ENCODE measurements at regions not wholly inside any gene's neighbourhood (a gene's known extent, or its start where the extent isn't known, plus 50 kb on each side); places are given as distances from the start of the nearest gene placed in this dataset.

DNA sequence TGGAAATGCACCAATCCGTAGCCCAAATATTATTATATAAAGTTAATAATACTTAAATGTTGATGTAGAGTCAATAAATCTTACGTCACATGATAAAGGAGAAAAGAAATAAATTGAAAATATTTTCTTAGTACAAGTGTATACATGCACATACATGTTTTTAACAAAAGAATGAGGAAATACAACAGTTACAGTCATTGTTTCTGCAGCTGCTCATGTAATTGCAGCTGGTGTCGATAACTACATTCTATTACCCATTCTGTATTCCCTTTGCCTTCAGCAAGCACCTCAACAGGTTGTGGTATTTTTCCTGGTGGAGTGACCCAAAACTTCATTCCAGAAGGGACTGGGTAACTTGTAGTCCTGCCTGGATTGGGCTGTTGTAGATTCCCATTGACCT lies 377.8 kb upstream of the FSIP2 start:
- no peak overlapping the region for H3K56ac ChIP-seq (ENCODE audit: insufficient read length, low read depth, low read length)
- H2BK15ac ChIP-seq (ENCODE audit: low read depth, low read length) = no peak overlapping the region
- TF ChIP-seq, protein P1, sequence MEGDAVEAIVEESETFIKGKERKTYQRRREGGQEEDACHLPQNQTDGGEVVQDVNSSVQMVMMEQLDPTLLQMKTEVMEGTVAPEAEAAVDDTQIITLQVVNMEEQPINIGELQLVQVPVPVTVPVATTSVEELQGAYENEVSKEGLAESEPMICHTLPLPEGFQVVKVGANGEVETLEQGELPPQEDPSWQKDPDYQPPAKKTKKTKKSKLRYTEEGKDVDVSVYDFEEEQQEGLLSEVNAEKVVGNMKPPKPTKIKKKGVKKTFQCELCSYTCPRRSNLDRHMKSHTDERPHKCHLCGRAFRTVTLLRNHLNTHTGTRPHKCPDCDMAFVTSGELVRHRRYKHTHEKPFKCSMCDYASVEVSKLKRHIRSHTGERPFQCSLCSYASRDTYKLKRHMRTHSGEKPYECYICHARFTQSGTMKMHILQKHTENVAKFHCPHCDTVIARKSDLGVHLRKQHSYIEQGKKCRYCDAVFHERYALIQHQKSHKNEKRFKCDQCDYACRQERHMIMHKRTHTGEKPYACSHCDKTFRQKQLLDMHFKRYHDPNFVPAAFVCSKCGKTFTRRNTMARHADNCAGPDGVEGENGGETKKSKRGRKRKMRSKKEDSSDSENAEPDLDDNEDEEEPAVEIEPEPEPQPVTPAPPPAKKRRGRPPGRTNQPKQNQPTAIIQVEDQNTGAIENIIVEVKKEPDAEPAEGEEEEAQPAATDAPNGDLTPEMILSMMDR (conservative IDR thresholded peaks at IDR 0.05) = no peak
- no peak overlapping the region for H3K9ac ChIP-seq (ENCODE audit: extremely low read depth, insufficient read length, low read length)
- no peaks in the 10 kb centered on the region for H3K4me1 ChIP-seq (ENCODE audit: insufficient read depth, low read length)
- no peak overlapping the region for H3K4ac ChIP-seq (ENCODE audit: low read depth, low read length)
- H4K20me1 ChIP-seq (ENCODE audit: control insufficient read depth, insufficient read depth, insufficient read length) = no peaks in the 10 kb centered on the region
- H2BK20ac ChIP-seq (ENCODE audit: low read depth, low read length, poor library complexity, severe bottlenecking) = no peak overlapping the region
- no peak overlapping the region for H3K27ac ChIP-seq (ENCODE audit: insufficient read length, low read depth, low read length)
- Mint-ChIP-seq H3K9me3 (peaks cover 4 to 6% of the 10 kb centered on the region in 2 experiments; a peak in 2 of 5 replicates), H3K36me3 (ENCODE audit: insufficient read depth in 1 of 3, low read depth in 3 of 3) (peaks cover 0 to 5% (median 3%) of the 10 kb centered on the region in 3 experiments; a peak in 2 of 7 replicates), H3K27me3 (ENCODE audit: low read depth) (no peaks in the 10 kb centered on the region), H3K4me3 (no peak overlapping the region), H3K27ac (no peak overlapping the region), H3K4me1 (no peaks in the 10 kb centered on the region)
- no peak for DNase-seq
- H3K27me3 ChIP-seq (ENCODE audit: insufficient read depth, low read length) = no peaks in the 10 kb centered on the region
- no peak overlapping the region for H4K91ac ChIP-seq (ENCODE audit: insufficient read length, low read depth, low read length)
- H2BK12ac ChIP-seq (ENCODE audit: insufficient read length, low read depth, low read length) = no peak overlapping the region
- H3K14ac ChIP-seq (ENCODE audit: insufficient read depth, low read length) = no peak overlapping the region
- no peak overlapping the region for H2BK5ac ChIP-seq (ENCODE audit: insufficient read length, low read length)
- no peaks in the 10 kb centered on the region for H3K79me1 ChIP-seq (ENCODE audit: insufficient read depth, low read depth, low read length, poor library complexity, severe bottlenecking)
- H2BK120ac ChIP-seq (ENCODE audit: low read depth, low read length, poor library complexity, severe bottlenecking) = no peak overlapping the region
- H3K9me3 ChIP-seq (ENCODE audit: control insufficient read depth, low read depth, low read length) = no peaks in the 10 kb centered on the region
- no peak overlapping the region for H3K18ac ChIP-seq (ENCODE audit: insufficient read length, low read depth, low read length)
- H2AK5ac ChIP-seq (ENCODE audit: insufficient read length, low read length) = no peak overlapping the region
- H2AFZ ChIP-seq (ENCODE audit: low read length) = no peak overlapping the region
- no peak overlapping the region for H4K5ac ChIP-seq (ENCODE audit: insufficient read length, low read depth, low read length)
- H3K23ac ChIP-seq (ENCODE audit: insufficient read length, low read depth, low read length) = no peak overlapping the region
- no peaks in the 10 kb centered on the region for H3K23me2 ChIP-seq (ENCODE audit: insufficient read length, low read depth, low read length, poor library complexity, severe bottlenecking)
- no peak overlapping the region for H3K4me2 ChIP-seq (ENCODE audit: insufficient read depth, insufficient read length, low read length)
- H3K79me2 ChIP-seq (ENCODE audit: insufficient read depth, low read length) = no peaks in the 10 kb centered on the region
- no peak overlapping the region for H4K8ac ChIP-seq (replicated peaks; ENCODE audit: insufficient read length, low read depth, low read length)
- no CpG with 5 or more reads among the region's 3 CpGs for WGBS (ENCODE audit: extremely low coverage, insufficient read length, low lambda C conversion rate)
- H3T11ph ChIP-seq (ENCODE audit: low read length) = no peak overlapping the region

All from H9 (cell line).